IPS-18a (cell line): ENCODE measurements at regions not wholly inside any gene's neighbourhood (a gene's known extent, or its start where the extent isn't known, plus 50 kb on each side); places are given as distances from the start of the nearest gene placed in this dataset.
"Not testable (repeated sequence)": the region's sequence is repeated elsewhere in the genome, so short reads cannot be mapped to it uniquely, and the experiment has no call there.

ENCODE experiments used
- H3K27ac ChIP-seq: one replicate; pipeline ENCODE4 v1.5.1; 2013; ENCODE audit warnings: low read length
- H3K27me3 ChIP-seq: one replicate; pipeline ENCODE4 v1.6.1; 2013; ENCODE audit warnings: mild to moderate bottlenecking, low read length; ENCODE audit not compliant: control insufficient read depth, insufficient read depth
- H3K36me3 ChIP-seq: one replicate; pipeline ENCODE4 v1.6.1; 2013; ENCODE audit warnings: low read depth, low read length; ENCODE audit not compliant: control insufficient read depth
- H3K4me1 ChIP-seq: one replicate; pipeline ENCODE4 v1.6.1; 2013; ENCODE audit warnings: low read depth, low read length; ENCODE audit not compliant: control insufficient read depth
- H3K4me3 ChIP-seq: one replicate; pipeline ENCODE4 v1.5.1; 2013; ENCODE audit warnings: low read length
- H3K9ac ChIP-seq: one replicate; pipeline ENCODE4 v1.6.1; 2013; ENCODE audit warnings: mild to moderate bottlenecking, low read length, moderate library complexity
- H3K9me3 ChIP-seq: one replicate; pipeline ENCODE4 v1.6.1; 2013; ENCODE audit warnings: low read depth, low read length; ENCODE audit not compliant: control insufficient read depth

GRCh38 chr1:182221367-182221766, 159.9 kb upstream of the ZNF648 start:
- not testable (repeated sequence) for H3K4me1 ChIP-seq

DNA sequence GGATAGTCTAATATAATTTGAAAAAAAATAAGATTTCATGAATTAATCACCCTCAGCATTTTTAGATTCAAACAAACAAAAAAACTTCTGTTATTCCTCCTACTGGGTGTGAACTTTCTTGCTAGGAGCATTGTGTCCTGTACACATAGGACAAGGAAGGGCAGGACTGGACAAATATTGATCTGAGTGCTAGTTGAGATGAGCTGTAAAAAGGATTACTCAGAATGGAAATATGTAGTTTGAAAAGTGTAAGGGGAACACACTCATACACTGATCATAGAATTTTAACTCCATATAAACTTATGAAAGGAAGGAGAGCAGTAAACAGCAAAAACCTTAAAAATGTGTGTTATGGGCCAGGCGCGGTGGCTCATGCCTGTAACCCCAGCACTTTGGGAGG, 156.5 kb upstream of the ZNF648 start:
- H3K27me3 ChIP-seq, result no peaks in the 10 kb centered on the region
- no peaks in the 10 kb centered on the region for H3K36me3 ChIP-seq
- H3K9me3 ChIP-seq, result no peaks in the 10 kb centered on the region
- H3K4me3 ChIP-seq, result no peak overlapping the region
- H3K27ac ChIP-seq, result no peak overlapping the region
- no peaks in the 10 kb centered on the region for H3K4me1 ChIP-seq
- no peak overlapping the region for H3K9ac ChIP-seq

More at GRCh38 chr1:182221367-182221766, 159.9 kb upstream of the ZNF648 start:
- not testable (repeated sequence) for H3K9ac ChIP-seq, H3K27ac ChIP-seq, H3K27me3 ChIP-seq, H3K9me3 ChIP-seq, H3K4me3 ChIP-seq, H3K36me3 ChIP-seq

DNA sequence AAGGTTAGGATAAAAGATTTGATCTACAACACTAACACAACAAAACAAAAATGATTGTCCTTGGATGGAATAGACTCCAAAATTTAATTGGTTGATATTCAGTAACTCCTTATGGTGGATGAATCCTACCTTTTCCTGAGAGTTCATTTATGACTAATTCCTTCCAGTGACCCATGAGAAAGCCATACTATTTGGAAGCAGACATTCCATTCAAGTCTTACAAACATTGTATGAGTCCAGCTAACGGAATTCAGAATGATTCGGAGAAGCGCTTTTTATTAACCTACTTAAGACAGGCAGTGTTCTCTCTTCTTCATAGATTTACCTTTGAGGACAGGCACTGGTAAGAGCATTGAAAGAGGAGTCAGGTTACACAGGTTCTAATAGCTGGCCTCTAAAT, 155.6 kb upstream of the ZNF648 start:
- Histone ChIP-seq H3K27ac (no peak overlapping the region), H3K4me1 (no peaks in the 10 kb centered on the region)

GRCh38 chr1:182215764-182216163, 154.3 kb upstream of the ZNF648 start:
- H3K36me3 ChIP-seq, result no peaks in the 10 kb centered on the region
- H3K4me1 ChIP-seq, result no peaks in the 10 kb centered on the region
- no peak overlapping the region for H3K27ac ChIP-seq
- H3K9ac ChIP-seq, result no peak overlapping the region
- H3K9me3 ChIP-seq, result no peaks in the 10 kb centered on the region
- H3K4me3 ChIP-seq, result no peak overlapping the region
- H3K27me3 ChIP-seq, result no peaks in the 10 kb centered on the region

More for the DNA sequence above, 155.6 kb upstream of the ZNF648 start:
- no peaks in the 10 kb centered on the region for H3K36me3 ChIP-seq
- no peak overlapping the region for H3K4me3 ChIP-seq
- H3K9me3 ChIP-seq, result no peaks in the 10 kb centered on the region
- no peak overlapping the region for H3K9ac ChIP-seq
- H3K27me3 ChIP-seq, result no peaks in the 10 kb centered on the region

DNA sequence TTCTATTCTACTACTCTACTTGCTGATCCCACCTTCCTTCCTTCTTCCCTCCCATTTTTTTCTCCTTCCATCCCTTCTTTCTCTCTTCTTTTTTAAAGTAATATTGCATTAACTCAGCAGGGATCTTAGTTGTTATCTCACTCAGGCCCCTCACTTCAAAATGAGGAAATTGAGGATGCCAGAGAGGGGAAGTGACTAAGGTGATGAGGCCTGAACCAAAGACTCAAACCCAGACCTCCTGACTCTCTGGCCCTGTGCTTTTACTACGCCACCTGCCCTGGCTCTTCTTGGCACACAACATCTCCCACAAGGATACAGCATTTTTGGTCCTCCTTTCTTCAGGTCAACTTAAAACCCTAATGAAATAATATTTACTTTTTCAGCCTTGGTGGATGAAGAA, 151.7 kb upstream of the ZNF648 start:
- H3K9me3 ChIP-seq, result no peaks in the 10 kb centered on the region
- no peak overlapping the region for H3K9ac ChIP-seq
- no peak overlapping the region for H3K27ac ChIP-seq
- H3K4me1 ChIP-seq, result no peaks in the 10 kb centered on the region
- no peaks in the 10 kb centered on the region for H3K36me3 ChIP-seq
- no peak overlapping the region for H3K4me3 ChIP-seq
- no peaks in the 10 kb centered on the region for H3K27me3 ChIP-seq

- Histone ChIP-seq H3K27ac (no peak overlapping the region), H3K27me3 (no peaks in the 10 kb centered on the region), H3K9me3 (no peaks in the 10 kb centered on the region), H3K9ac (no peak overlapping the region), H3K36me3 (no peaks in the 10 kb centered on the region), H3K4me3 (no peak overlapping the region), H3K4me1 (no peaks in the 10 kb centered on the region)
These were observed 149.9 kb upstream of the ZNF648 start for GRCh38 chr1:182211386-182211785.

DNA sequence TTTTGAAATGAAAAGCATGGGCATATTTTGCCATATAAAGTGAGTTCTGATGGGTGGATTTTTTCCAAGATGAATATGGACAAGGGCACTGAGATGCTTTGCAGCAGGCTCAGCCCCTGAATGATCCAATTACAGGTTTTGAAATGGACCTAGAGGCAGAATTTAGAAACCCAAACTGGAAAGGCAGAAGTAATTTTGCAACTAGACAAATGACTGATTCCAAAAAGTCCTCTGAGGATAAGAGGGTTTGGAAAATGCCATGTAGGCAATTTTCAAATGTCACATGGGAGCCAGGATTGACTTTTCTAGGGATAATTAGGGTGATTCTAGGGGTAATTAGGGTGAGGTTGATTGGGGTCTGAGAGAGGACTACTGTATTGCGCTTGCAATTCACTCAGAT, 148.9 kb upstream of the ZNF648 start:
- Histone ChIP-seq H3K9ac (no peak overlapping the region), H3K36me3 (no peaks in the 10 kb centered on the region), H3K27me3 (no peaks in the 10 kb centered on the region), H3K9me3 (no peaks in the 10 kb centered on the region), H3K4me1 (no peaks in the 10 kb centered on the region), H3K4me3 (no peak overlapping the region), H3K27ac (no peak overlapping the region)

DNA sequence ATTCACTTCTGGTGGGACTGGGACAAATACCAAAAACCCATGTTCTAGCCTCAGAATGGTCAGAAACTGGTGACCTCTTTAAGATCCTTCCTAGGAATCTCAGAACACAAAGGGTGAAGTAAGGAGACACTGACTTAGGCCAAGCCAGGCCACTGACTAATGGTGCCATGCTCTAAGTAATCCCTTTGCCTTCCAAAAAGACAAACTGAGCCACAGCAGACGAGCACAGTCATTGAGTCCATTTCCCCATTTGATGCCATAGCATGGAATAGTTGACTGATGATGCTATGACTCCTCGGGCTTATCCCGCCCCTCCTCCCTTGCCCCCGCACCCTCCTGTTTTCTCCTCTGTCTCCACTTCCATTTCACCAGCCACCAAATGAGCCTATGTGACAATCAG, 145.8 kb upstream of the ZNF648 start:
- Histone ChIP-seq H3K9me3 (no peaks in the 10 kb centered on the region), H3K27me3 (no peaks in the 10 kb centered on the region), H3K36me3 (no peaks in the 10 kb centered on the region), H3K4me1 (no peaks in the 10 kb centered on the region), H3K9ac (no peak overlapping the region), H3K4me3 (no peak overlapping the region), H3K27ac (no peak overlapping the region)

- Histone ChIP-seq H3K9me3 (no peaks in the 10 kb centered on the region), H3K36me3 (no peaks in the 10 kb centered on the region)
These were observed 145.2 kb upstream of the ZNF648 start for GRCh38 chr1:182206626-182207239.

DNA sequence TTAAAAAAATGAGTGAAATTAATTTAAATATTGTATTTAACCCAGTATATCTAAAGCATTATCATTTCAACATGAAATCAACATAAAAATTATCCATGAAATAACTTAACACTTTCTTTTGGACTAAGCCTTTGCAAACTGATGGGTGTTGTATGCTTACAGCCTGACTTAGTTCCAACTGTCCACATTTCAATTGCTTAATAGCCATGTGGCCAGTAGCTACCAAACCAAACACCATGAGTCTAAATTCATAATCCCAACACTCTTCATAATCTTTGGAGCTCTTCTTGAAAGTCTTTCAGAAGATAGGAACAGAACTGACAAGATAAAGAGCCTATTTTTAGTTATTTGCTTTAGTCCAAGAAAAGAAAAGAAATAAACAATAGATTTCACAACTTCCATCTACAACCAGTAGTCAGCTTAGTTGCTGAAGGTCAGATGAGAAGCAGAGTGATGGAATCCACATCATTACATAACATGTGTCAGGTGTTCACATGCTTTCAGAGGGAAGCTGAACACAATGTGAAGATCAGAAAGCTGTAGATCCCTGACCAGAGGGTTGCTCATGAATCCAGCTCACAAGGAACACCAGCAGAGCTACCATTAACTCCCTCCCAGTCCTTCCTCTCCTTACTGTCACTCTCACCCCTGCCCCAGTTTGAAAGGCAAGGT, 144.0 kb upstream of the ZNF648 start:
- Histone ChIP-seq H3K4me1 (no peaks in the 10 kb centered on the region), H3K27ac (no peak overlapping the region), H3K9ac (no peak overlapping the region), H3K9me3 (no peaks in the 10 kb centered on the region), H3K4me3 (no peak overlapping the region), H3K27me3 (no peaks in the 10 kb centered on the region), H3K36me3 (no peaks in the 10 kb centered on the region)

More at GRCh38 chr1:182206626-182207239, 145.2 kb upstream of the ZNF648 start:
- Histone ChIP-seq H3K9ac (no peak overlapping the region), H3K4me3 (no peak overlapping the region), H3K4me1 (no peaks in the 10 kb centered on the region), H3K27ac (no peak overlapping the region), H3K27me3 (no peaks in the 10 kb centered on the region)

DNA sequence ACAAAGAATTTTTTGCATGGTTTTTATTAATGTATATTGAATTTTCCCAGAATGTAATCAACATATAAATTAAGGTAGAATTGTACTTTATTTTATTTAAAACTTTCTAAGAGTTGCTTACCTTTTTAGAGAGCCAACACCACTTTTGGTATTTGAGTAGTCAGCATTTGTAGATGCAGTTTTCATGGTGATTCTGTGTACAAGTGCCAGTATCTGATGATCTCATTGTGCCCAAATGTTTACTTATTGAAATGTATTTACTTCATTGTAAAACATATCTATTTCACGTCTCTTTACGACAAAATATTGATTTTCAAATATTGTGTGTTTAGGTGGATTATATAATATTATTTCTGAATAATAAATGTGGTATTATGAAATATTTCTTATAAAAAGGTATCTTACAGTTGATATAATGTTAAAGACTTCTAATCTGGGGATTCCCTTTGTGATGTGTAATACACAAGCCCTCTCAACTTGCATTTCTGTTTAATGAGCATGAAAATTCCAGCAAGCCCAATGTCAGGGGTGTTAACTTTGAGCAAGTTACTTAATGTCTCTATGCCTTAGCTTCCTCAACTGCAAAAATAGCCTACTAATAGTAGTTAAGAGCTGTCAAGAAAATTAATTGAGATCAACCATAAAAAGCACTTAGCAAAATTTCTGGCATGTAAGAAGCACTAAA, 141.8 kb upstream of the ZNF648 start:
- Histone ChIP-seq H3K4me3 (no peak overlapping the region), H3K27ac (no peak overlapping the region), H3K9ac (no peak overlapping the region), H3K9me3 (no peaks in the 10 kb centered on the region), H3K27me3 (no peaks in the 10 kb centered on the region), H3K4me1 (no peaks in the 10 kb centered on the region), H3K36me3 (no peaks in the 10 kb centered on the region)

DNA sequence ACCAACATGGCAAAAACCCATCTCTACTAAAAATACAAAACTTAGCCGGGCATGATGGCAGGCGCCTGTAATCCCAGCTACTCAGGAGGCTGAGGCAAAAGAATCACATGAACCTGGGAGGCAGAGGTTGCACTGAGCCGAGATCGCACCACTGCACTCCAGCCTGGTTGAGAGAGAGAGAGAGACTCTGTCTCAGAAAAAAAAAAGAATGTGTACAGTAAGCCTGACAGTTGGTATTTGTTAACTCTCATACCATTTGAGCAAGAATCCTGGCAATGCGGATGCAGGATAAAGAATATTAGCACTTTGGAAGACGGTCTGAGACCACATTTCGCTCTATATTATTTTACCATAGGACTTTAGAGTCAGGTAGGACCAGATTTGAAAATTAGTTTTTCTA, 140.0 kb upstream of the ZNF648 start:
- H3K36me3 ChIP-seq, H3K4me1 ChIP-seq, H3K27ac ChIP-seq, H3K9me3 ChIP-seq, H3K27me3 ChIP-seq, H3K4me3 ChIP-seq, H3K9ac ChIP-seq: not testable (repeated sequence)
